RWPE1 (cell line): ENCODE measurements at regions not wholly inside any gene's neighbourhood (a gene's known extent, or its start where the extent isn't known, plus 50 kb on each side); places are given as distances from the start of the nearest gene placed in this dataset.

Experiments
- CTCF ChIA-PET: fragments of 350-600 bp; sonication (Branson Sonifier 250); formaldehyde crosslinking; extraction: SDS; loops from one replicate; lab custom pipeline; 2021; lab: Yijun Ruan, JAX
- POLR2A ChIA-PET: fragments of 400-600 bp; formaldehyde crosslinking; extraction: SDS; loops from one replicate; lab custom pipeline; 2020; ENCODE audit warnings: antibody characterized with exemption; ENCODE audit not compliant: low non-redundant PET; lab: Yijun Ruan, JAX
- DNase-seq: peaks from one replicate; pipeline ENCODE4 v3.0.0; 2012; ENCODE audit warnings: low spot score
- H3K27ac ChIP-seq: fragments of 450-650 bp; 2 replicates; pipeline ENCODE4 v1.5.1; 2017
- TF ChIP-seq, protein P1 (sequence below): fragments of 450-650 bp; conservative IDR thresholded peaks from 2 replicates; pipeline ENCODE4 v1.5.1; 2017; ENCODE audit warnings: low read depth, mild to moderate bottlenecking

GRCh38 chr10:78200686-78201085, 167.0 kb downstream of the RPS24 start:
- H3K27ac ChIP-seq = no peak overlapping the region
- DNase-seq = no peak
- CTCF ChIA-PET = interaction anchor here (0.5 to 0.6 kb wide), 2 partner anchors 150 to 196 kb away, joined by 3 to 4 read pairs; no protein-coding TSS in a partner anchor
- POLR2A ChIA-PET = no interaction called here
- TF ChIP-seq, protein P1, sequence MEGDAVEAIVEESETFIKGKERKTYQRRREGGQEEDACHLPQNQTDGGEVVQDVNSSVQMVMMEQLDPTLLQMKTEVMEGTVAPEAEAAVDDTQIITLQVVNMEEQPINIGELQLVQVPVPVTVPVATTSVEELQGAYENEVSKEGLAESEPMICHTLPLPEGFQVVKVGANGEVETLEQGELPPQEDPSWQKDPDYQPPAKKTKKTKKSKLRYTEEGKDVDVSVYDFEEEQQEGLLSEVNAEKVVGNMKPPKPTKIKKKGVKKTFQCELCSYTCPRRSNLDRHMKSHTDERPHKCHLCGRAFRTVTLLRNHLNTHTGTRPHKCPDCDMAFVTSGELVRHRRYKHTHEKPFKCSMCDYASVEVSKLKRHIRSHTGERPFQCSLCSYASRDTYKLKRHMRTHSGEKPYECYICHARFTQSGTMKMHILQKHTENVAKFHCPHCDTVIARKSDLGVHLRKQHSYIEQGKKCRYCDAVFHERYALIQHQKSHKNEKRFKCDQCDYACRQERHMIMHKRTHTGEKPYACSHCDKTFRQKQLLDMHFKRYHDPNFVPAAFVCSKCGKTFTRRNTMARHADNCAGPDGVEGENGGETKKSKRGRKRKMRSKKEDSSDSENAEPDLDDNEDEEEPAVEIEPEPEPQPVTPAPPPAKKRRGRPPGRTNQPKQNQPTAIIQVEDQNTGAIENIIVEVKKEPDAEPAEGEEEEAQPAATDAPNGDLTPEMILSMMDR = no peak

GRCh38 chr10:78202386-78202785, 168.7 kb downstream of the RPS24 start:
- H3K27ac ChIP-seq = no peak overlapping the region
- DNase-seq = no peak
- CTCF ChIA-PET = no interaction called here
- POLR2A ChIA-PET = no interaction called here
- TF ChIP-seq, protein P1 = no peak

DNA sequence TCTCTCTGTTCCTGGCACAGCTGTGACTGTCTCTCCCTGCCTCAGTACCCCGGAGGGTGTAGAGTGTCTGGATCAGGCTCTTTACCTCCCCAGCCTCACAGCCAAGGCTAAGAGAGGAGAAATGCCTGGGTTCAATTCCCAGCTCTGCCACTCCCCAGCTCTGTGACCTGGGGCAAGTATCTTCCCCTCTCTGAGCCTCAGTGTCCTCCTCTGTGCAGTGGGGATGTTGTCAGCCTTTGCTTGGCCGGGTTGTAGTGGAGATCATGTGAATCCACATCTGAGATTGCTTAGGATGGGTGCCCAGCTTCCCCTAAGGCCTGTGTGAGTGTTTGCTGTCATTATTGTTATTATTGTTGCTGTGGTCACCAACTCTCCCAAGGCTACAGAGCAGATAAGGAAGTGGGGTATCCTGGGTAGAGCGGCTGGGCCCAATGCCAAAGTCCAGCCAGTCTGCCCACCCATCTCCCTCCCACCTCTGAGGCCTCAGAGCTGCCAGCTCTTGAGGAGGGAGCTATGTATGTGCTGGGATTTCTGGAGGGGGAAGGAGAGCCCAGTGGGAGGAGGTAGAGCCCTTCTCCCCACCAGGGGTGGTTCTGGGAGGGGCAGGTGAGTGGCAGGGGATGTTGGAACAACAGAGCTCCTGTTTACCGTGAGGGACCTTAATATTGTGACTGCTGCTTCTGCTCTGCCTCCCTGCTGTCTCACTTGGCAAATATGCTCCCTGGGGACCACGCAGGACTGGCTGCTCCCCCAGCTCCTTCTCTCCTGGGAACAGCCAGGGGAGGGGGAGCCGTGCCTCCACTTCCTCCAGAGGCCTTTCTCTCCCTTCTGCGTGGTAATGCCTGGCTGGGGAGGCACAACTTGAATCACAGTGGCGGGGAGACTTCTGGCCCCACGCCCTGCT, 170.5 kb downstream of the RPS24 start:
- ChIA-PET CTCF (interaction anchor here (0.6 kb wide), 2 partner anchors 484 to 931 kb away, joined by 6 to 7 read pairs; no protein-coding TSS in a partner anchor), POLR2A (no interaction called here)
- TF ChIP-seq, protein P1 = no peak
- no peak overlapping the region for H3K27ac ChIP-seq
- DNase-seq = no peak

DNA sequence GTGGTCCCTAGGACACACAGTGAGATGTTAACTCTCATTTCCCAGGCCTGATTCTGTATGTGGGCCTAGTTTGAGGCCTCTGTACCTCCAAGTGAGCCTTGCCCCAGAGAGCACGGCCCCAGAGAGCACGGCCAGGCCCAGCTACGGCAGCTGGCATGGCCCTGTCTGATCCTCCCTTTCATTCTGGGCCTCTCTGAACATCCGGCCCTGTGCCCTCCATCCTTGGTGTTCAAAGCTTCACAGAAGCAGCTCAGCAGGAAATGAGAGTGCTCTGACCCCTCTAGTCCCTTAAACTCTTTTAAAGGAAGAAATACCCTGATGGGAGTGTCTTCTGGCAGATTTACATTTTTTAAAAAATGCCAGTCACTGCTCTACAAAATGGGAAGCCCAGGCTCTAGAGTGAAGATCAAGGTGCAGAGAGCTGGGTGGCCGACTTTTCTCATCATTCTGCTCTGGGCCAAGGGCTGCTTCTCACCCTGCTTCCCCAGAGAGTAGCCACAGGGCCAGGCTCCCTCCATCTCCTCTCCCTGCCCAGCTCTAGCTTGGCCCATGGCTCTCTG, 171.9 kb downstream of the RPS24 start:
- TF ChIP-seq, protein P1 = no peak
- H3K27ac ChIP-seq = no peak overlapping the region
- no peak for DNase-seq
- CTCF ChIA-PET = interaction anchor here (0.5 kb wide), 1 partner anchor 133 kb away, joined by 4 read pairs; no protein-coding TSS in a partner anchor
- POLR2A ChIA-PET = no interaction called here

DNA sequence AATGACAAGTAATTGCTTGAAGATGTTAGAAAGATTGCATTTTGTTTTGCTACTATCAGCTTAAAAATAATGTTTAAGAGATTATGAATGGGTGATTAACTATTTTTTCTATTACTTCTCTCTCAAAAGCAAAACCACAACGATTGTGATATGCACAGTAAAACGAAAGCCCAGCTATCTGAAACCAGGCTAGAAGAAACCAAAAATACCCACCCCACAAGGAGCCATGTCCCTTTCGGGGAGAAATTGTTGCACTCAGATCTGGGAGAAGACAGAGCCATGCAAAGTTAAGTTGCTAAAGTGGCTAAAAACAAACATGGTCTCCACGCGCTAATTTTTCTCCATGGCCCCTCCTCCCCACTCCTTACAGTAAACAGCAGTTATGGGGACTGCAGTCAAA, 173.6 kb downstream of the RPS24 start:
- no peak overlapping the region for H3K27ac ChIP-seq
- CTCF ChIA-PET = no interaction called here
- POLR2A ChIA-PET = no interaction called here
- TF ChIP-seq, protein P1 = no peak
- DNase-seq = no peak

- DNase-seq = no peak
- CTCF ChIA-PET = no interaction called here
- no peak overlapping the region for H3K27ac ChIP-seq
- POLR2A ChIA-PET = no interaction called here
- TF ChIP-seq, protein P1 = no peak
Measured at GRCh38 chr10:78207776-78208175, 174.1 kb downstream of the RPS24 start.
